K562 (cell line): ENCODE measurements at regions not wholly inside any gene's neighbourhood (a gene's known extent, or its start where the extent isn't known, plus 50 kb on each side); places are given as distances from the start of the nearest gene placed in this dataset.

Experiments
- CXXC5 ChIP-seq: fragments of 250-450 bp; sonication (Bioruptor Pico); IDR thresholded peaks from 2 replicates; pipeline ENCODE4 v1.8.0; 2022; ENCODE audit warnings: inconsistent platforms, mild to moderate bottlenecking, moderate library complexity
- MIER1 ChIP-seq: fragments of 450-650 bp; IDR thresholded peaks from 2 replicates; pipeline ENCODE4 v1.6.1; 2016; ENCODE audit warnings: antibody characterized with exemption, mild to moderate bottlenecking, low read depth
- STAT5A ChIP-seq: IDR thresholded peaks from 2 replicates; pipeline ENCODE4 v1.6.1; 2012; ENCODE audit warnings: low read length, inconsistent platforms, borderline replicate concordance
- ZNF764 ChIP-seq: fragments of 250-450 bp; sonication (Bioruptor Pico); IDR thresholded peaks from 2 replicates; pipeline ENCODE4 v1.4.0; 2020; ENCODE audit warnings: low read depth, mild to moderate bottlenecking, moderate library complexity
- TF ChIP-seq, protein P1 (sequence below): fragments of 250-450 bp; sonication (Bioruptor Pico); IDR thresholded peaks from 2 replicates; pipeline ENCODE4 v1.8.0; 2022; ENCODE audit warnings: inconsistent platforms, mild to moderate bottlenecking, moderate library complexity, borderline replicate concordance
- TF ChIP-seq, protein P2 (sequence below): IDR thresholded peaks from 2 replicates; pipeline ENCODE4 v1.6.1; 2014; ENCODE audit warnings: antibody characterized with exemption
- TF ChIP-seq, protein P3 (sequence below): fragments of 250-450 bp; sonication (Bioruptor Pico); IDR thresholded peaks from 2 replicates; pipeline ENCODE4 v1.6.1; 2021; ENCODE audit warnings: mild to moderate bottlenecking
- TF ChIP-seq, protein P4 (sequence below), 2 experiments: fragments of 450-650 bp; IDR thresholded peaks; 2 replicates each; pipeline ENCODE4 v1.6.1; 2018; ENCODE audit warnings: mild to moderate bottlenecking in 2 of 2, low read depth in 1 of 2; ENCODE audit not compliant: partially characterized antibody in 2 of 2
- TF ChIP-seq, protein P5 (sequence below): fragments of 450-650 bp; IDR thresholded peaks from 2 replicates; pipeline ENCODE4 v1.7.1; 2018; ENCODE audit warnings: mild to moderate bottlenecking, low read depth; ENCODE audit not compliant: partially characterized antibody
- TF ChIP-seq, protein P6 (sequence below): conservative IDR thresholded peaks from 2 replicates; pipeline ENCODE4 v1.6.1; 2011; ENCODE audit warnings: low read depth, mild to moderate bottlenecking, low read length; ENCODE audit not compliant: control insufficient read depth
- TF ChIP-seq, protein P7 (sequence below): sonication (generic); formaldehyde crosslinking; IDR thresholded peaks from 2 replicates; pipeline ENCODE4 v1.8.1; 2023; ENCODE audit warnings: mild to moderate bottlenecking, missing genetic modification reagents

DNA sequence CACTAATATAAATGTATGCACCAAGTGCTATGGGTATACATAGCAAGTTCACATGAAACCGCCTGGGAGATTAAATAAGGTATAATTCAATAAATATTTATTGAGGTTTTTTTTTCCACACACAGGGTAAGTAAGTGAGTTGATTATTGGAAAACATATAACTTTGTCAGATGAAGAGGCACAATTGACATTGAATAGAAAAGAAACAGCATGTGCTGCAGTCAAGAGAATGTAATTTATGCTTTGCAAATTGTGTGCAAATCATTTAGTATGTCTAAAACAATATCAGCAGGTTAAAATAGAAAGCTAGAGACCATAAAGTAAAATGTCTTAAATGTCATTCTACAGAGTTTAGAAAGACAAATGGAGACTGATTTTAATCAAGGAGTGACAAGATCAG lies 560.0 kb downstream of the AMY1C start (continued):
- TF ChIP-seq, protein P1, sequence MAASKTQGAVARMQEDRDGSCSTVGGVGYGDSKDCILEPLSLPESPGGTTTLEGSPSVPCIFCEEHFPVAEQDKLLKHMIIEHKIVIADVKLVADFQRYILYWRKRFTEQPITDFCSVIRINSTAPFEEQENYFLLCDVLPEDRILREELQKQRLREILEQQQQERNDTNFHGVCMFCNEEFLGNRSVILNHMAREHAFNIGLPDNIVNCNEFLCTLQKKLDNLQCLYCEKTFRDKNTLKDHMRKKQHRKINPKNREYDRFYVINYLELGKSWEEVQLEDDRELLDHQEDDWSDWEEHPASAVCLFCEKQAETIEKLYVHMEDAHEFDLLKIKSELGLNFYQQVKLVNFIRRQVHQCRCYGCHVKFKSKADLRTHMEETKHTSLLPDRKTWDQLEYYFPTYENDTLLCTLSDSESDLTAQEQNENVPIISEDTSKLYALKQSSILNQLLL: no peak
- TF ChIP-seq, protein P2, sequence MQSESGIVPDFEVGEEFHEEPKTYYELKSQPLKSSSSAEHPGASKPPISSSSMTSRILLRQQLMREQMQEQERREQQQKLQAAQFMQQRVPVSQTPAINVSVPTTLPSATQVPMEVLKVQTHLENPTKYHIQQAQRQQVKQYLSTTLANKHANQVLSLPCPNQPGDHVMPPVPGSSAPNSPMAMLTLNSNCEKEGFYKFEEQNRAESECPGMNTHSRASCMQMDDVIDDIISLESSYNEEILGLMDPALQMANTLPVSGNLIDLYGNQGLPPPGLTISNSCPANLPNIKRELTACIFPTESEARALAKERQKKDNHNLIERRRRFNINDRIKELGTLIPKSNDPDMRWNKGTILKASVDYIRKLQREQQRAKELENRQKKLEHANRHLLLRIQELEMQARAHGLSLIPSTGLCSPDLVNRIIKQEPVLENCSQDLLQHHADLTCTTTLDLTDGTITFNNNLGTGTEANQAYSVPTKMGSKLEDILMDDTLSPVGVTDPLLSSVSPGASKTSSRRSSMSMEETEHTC: no peak
- TF ChIP-seq, protein P3, sequence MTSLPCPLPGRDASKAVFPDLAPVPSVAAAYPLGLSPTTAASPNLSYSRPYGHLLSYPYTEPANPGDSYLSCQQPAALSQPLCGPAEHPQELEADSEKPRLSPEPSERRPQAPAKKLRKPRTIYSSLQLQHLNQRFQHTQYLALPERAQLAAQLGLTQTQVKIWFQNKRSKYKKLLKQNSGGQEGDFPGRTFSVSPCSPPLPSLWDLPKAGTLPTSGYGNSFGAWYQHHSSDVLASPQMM (CRISPR knock-in tag): no peak
- TF ChIP-seq, protein P4, sequence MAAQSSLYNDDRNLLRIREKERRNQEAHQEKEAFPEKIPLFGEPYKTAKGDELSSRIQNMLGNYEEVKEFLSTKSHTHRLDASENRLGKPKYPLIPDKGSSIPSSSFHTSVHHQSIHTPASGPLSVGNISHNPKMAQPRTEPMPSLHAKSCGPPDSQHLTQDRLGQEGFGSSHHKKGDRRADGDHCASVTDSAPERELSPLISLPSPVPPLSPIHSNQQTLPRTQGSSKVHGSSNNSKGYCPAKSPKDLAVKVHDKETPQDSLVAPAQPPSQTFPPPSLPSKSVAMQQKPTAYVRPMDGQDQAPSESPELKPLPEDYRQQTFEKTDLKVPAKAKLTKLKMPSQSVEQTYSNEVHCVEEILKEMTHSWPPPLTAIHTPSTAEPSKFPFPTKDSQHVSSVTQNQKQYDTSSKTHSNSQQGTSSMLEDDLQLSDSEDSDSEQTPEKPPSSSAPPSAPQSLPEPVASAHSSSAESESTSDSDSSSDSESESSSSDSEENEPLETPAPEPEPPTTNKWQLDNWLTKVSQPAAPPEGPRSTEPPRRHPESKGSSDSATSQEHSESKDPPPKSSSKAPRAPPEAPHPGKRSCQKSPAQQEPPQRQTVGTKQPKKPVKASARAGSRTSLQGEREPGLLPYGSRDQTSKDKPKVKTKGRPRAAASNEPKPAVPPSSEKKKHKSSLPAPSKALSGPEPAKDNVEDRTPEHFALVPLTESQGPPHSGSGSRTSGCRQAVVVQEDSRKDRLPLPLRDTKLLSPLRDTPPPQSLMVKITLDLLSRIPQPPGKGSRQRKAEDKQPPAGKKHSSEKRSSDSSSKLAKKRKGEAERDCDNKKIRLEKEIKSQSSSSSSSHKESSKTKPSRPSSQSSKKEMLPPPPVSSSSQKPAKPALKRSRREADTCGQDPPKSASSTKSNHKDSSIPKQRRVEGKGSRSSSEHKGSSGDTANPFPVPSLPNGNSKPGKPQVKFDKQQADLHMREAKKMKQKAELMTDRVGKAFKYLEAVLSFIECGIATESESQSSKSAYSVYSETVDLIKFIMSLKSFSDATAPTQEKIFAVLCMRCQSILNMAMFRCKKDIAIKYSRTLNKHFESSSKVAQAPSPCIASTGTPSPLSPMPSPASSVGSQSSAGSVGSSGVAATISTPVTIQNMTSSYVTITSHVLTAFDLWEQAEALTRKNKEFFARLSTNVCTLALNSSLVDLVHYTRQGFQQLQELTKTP (IDR thresholded peaks at IDR 0.05; ENCODE audit: low read depth in 1 of 2, partially characterized antibody in 2 of 2): no peak
- no peak for TF ChIP-seq MIER1
- TF ChIP-seq ZNF764 (CRISPR knock-in tag): no peak
- TF ChIP-seq, protein P5, sequence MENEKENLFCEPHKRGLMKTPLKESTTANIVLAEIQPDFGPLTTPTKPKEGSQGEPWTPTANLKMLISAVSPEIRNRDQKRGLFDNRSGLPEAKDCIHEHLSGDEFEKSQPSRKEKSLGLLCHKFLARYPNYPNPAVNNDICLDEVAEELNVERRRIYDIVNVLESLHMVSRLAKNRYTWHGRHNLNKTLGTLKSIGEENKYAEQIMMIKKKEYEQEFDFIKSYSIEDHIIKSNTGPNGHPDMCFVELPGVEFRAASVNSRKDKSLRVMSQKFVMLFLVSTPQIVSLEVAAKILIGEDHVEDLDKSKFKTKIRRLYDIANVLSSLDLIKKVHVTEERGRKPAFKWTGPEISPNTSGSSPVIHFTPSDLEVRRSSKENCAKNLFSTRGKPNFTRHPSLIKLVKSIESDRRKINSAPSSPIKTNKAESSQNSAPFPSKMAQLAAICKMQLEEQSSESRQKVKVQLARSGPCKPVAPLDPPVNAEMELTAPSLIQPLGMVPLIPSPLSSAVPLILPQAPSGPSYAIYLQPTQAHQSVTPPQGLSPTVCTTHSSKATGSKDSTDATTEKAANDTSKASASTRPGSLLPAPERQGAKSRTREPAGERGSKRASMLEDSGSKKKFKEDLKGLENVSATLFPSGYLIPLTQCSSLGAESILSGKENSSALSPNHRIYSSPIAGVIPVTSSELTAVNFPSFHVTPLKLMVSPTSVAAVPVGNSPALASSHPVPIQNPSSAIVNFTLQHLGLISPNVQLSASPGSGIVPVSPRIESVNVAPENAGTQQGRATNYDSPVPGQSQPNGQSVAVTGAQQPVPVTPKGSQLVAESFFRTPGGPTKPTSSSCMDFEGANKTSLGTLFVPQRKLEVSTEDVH: no peak
- TF ChIP-seq, protein P6, sequence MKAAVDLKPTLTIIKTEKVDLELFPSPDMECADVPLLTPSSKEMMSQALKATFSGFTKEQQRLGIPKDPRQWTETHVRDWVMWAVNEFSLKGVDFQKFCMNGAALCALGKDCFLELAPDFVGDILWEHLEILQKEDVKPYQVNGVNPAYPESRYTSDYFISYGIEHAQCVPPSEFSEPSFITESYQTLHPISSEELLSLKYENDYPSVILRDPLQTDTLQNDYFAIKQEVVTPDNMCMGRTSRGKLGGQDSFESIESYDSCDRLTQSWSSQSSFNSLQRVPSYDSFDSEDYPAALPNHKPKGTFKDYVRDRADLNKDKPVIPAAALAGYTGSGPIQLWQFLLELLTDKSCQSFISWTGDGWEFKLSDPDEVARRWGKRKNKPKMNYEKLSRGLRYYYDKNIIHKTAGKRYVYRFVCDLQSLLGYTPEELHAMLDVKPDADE: no peak
- no peak for TF ChIP-seq CXXC5 (CRISPR knock-in tag)
- TF ChIP-seq STAT5A: no peak
- TF ChIP-seq, protein P7, sequence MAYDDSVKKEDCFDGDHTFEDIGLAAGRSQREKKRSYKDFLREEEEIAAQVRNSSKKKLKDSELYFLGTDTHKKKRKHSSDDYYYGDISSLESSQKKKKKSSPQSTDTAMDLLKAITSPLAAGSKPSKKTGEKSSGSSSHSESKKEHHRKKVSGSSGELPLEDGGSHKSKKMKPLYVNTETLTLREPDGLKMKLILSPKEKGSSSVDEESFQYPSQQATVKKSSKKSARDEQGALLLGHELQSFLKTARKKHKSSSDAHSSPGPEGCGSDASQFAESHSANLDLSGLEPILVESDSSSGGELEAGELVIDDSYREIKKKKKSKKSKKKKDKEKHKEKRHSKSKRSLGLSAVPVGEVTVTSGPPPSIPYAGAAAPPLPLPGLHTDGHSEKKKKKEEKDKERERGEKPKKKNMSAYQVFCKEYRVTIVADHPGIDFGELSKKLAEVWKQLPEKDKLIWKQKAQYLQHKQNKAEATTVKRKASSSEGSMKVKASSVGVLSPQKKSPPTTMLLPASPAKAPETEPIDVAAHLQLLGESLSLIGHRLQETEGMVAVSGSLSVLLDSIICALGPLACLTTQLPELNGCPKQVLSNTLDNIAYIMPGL: no peak
- TF ChIP-seq, all 486 proteins: peak for 0
